Glomerular visceral epithelial cell (primary cell): ENCODE measurements at regions not wholly inside any gene's neighbourhood (a gene's known extent, or its start where the extent isn't known, plus 50 kb on each side); places are given as distances from the start of the nearest gene placed in this dataset.

ENCODE experiments used
- DNase-seq: peaks from one replicate; pipeline ENCODE4 v3.0.0-alpha.2; 2016; ENCODE audit errors: extremely low spot score

- DNase-seq = no peak
Measured at GRCh38 chr4:106767991-106768390, 268.1 kb downstream of the DKK2 start.

GRCh38 chr4:106766519-106766918, 269.6 kb downstream of the DKK2 start:
- DNase-seq = no peak

- DNase-seq = no peak
Measured at GRCh38 chr4:106764774-106765173, 271.3 kb downstream of the DKK2 start.

- DNase-seq = no peak
Measured at GRCh38 chr4:106762666-106763443, 273.3 kb downstream of the DKK2 start.

- DNase-seq = no peak
Measured at GRCh38 chr4:106753426-106753825, 282.7 kb downstream of the DKK2 start.

- no peak for DNase-seq
Measured at GRCh38 chr4:106746451-106746850, 289.7 kb downstream of the DKK2 start.

GRCh38 chr4:106738121-106738520, 298.0 kb downstream of the DKK2 start:
- no peak for DNase-seq

- no peak for DNase-seq
Measured at GRCh38 chr4:106718548-106718947, 317.6 kb downstream of the DKK2 start.

GRCh38 chr4:106717091-106717490, 319.0 kb downstream of the DKK2 start:
- no peak for DNase-seq

- DNase-seq = no peak
Measured at GRCh38 chr4:106715825-106716224, 320.3 kb downstream of the DKK2 start.

GRCh38 chr4:106708464-106708816, 327.7 kb downstream of the DKK2 start:
- DNase-seq = no peak

GRCh38 chr4:106707776-106708463, 328.2 kb downstream of the DKK2 start:
- DNase-seq = peak; percentile 35

- DNase-seq = peak; percentile 6
Measured at GRCh38 chr4:106704253-106704870, 331.8 kb downstream of the DKK2 start.

- DNase-seq = no peak
Measured at GRCh38 chr4:106700321-106700720, 331.7 kb upstream of the GIMD1 start.

- no peak for DNase-seq
Measured at GRCh38 chr4:106698621-106699195, 330.1 kb upstream of the GIMD1 start.

- DNase-seq = no peak
Measured at GRCh38 chr4:106695501-106696262, 327.1 kb upstream of the GIMD1 start.

GRCh38 chr4:106694232-106694631, 325.7 kb upstream of the GIMD1 start:
- no peak for DNase-seq

GRCh38 chr4:106691749-106692148, 323.2 kb upstream of the GIMD1 start:
- DNase-seq = no peak

GRCh38 chr4:106690487-106690886, 321.9 kb upstream of the GIMD1 start:
- DNase-seq = peak; percentile 50

GRCh38 chr4:106687026-106687425, 318.4 kb upstream of the GIMD1 start:
- no peak for DNase-seq

GRCh38 chr4:106681381-106681921, 312.9 kb upstream of the GIMD1 start:
- DNase-seq = no peak

GRCh38 chr4:106679063-106679462, 310.5 kb upstream of the GIMD1 start:
- DNase-seq = no peak
